GM13977 (cell line): ENCODE measurements at regions not wholly inside any gene's neighbourhood (a gene's known extent, or its start where the extent isn't known, plus 50 kb on each side); places are given as distances from the start of the nearest gene placed in this dataset.

Experiments
- DNase-seq: peaks from one replicate; pipeline ENCODE4 v3.0.0; 2012; ENCODE audit warnings: low spot score
- CTCF ChIP-seq: IDR thresholded peaks from 2 replicates; pipeline ENCODE4 v1.5.1; 2012; ENCODE audit warnings: mild to moderate bottlenecking, control low read depth; ENCODE audit not compliant: insufficient read depth; ENCODE audit errors: extremely low read depth, missing control alignments
- in situ Hi-C: fragments of 300-500 bp; cut with MboI; formaldehyde crosslinking; loops from one replicate; pipeline ENCODE4 v1.12.0; 2022; ENCODE audit warnings: low sequenced_read_pairs, low pct_unique_long_range_greater_than_20kb, mixed read lengths, inconsistent platforms; ENCODE audit not compliant: unreplicated experiment

- in situ Hi-C loops = no loop called here
- TF ChIP-seq CTCF = no peak
- no peak for DNase-seq
Observed at GRCh38 chr6:105795913-105796517, 290.1 kb upstream of the PRDM1 start.

- in situ Hi-C loops = no loop called here
- no peak for TF ChIP-seq CTCF
- no peak for DNase-seq
Observed at GRCh38 chr6:105795366-105795765, 290.8 kb upstream of the PRDM1 start.

GRCh38 chr6:105794870-105795269, 291.3 kb upstream of the PRDM1 start:
- no peak for DNase-seq
- no peak for TF ChIP-seq CTCF

DNA sequence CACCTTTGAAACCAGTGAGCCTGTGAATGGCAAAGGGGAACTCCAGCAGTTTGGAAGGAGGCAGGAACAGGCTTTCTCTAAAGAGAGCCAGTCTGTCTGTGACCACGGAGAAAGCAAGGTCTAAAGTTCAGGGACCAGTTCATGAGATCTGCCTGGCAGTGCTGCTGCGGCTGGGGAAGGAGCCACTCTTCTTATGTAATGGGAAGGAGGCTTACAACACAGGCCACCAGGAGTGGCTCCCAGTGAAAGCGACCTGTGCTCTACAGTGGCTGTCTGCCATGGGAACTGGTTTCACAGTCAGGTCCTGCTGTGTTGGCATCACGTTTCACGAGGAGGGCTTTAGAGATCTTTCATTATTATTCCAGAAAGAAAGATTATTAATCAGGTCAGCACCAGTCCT, 291.9 kb upstream of the PRDM1 start:
- no peak for DNase-seq
- in situ Hi-C loops = no loop called here
- no peak for TF ChIP-seq CTCF

More at GRCh38 chr6:105794870-105795269, 291.3 kb upstream of the PRDM1 start:
- in situ Hi-C loops = no loop called here

DNA sequence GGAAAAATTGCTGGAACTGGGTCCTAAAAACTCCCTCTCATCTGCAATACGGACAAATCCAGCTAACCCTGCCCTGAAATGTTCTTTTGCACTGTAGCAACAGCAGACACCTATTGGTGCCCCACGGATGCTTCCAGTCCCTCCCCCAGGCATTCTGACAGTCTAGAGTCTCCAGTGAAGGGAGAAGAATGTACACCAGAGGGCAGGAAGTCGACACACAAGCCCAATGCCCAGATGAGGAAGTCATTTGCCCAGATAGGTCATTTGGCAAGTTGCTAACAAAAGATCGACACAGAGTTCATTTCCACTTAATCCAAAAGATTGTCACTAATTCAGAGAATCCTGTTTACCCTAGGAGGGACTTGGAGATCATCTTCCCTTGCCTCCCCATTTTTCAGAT, 293.0 kb upstream of the PRDM1 start:
- TF ChIP-seq CTCF = no peak
- DNase-seq = no peak
- in situ Hi-C loops = no loop called here

DNA sequence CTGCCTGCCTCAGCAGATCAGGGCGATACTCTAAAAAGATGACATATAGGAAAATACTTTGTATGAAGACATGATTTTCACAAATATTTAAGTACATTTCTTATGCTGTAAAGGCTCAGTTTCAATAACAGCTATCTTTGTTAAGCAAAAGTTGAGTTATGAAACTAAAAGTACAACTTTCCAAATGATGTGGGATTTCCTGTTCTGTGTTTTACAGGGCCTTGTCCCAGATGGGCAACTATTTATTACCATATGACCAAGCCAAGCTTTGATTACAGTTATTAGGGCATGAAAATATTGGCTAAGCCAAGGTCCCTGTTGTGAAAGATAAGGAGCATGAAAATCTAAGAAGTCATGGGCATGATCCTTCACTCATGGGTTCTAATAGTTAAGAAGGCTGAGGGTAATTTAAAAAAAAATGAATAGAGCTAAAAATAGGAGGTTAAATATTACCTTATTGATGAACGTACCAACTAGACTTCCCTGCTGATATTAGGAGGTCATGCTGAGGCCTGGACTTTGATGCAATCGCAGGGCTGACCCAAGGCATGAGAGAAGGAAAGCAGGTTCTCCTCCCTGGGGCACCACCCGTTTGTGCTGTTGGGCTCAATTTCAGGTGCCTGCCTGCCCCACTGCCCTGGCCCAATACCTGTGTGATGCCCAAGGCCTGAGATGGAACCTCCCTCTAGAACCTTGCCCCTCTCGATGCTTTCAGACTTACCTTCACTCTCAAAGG, 294.4 kb upstream of the PRDM1 start:
- no peak for DNase-seq
- TF ChIP-seq CTCF = no peak
- in situ Hi-C loops = no loop called here
